ENCODE measurements at regions not wholly inside any gene's neighbourhood (a gene's known extent, or its start where the extent isn't known, plus 50 kb on each side); places are given as distances from the start of the nearest gene placed in this dataset.
"Not testable (repeated sequence)": the region's sequence is repeated elsewhere in the genome, so short reads cannot be mapped to it uniquely, and the experiment has no call there.

DNA sequence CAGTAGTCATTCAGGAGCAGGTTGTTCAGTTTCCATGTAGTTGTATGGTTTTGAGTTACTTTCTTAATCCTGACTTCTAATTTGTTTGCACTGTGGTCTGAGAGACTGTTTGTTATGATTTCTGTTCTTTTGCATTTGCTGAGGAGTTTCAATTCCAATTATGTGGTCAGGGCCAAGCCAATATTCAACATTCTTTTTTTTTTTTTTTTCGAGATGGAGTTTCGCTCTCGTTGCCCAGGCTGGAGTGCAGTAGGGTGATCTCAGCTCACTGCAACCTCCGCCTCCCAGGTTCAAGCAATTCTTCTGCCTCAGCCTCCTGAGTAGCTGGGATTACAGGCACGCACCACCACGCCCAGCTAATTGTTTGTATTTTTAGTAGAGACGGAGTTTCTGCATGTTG, 145.9 kb upstream of the NEGR1 start:
- DNase-seq (ENCODE audit: low read depth), result not testable (repeated sequence)

GRCh38 chr1:72419229-72419628, 136.9 kb upstream of the NEGR1 start:
- DNase-seq (ENCODE audit: low read depth), result no peak

DNA sequence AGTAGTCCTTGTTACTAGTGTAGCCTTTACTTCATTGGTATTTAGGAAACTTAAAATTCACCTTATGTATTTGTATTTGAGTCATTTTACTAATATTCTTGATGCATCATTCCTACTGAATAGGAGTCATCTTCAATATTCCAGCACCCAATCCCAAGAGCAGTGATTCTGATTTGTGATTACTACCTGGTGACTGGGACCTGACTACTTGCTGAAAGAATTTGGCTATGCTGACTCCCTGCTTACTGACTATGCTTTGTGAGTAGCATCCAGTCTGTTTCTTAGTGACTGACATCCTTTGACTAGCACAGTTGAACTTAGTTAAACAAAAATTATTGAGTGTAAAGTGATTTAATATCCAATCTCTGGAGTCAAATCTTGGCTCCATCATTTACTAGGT, 129.9 kb upstream of the NEGR1 start:
- DNase-seq (ENCODE audit: low read depth), result peak; percentile 4

DNA sequence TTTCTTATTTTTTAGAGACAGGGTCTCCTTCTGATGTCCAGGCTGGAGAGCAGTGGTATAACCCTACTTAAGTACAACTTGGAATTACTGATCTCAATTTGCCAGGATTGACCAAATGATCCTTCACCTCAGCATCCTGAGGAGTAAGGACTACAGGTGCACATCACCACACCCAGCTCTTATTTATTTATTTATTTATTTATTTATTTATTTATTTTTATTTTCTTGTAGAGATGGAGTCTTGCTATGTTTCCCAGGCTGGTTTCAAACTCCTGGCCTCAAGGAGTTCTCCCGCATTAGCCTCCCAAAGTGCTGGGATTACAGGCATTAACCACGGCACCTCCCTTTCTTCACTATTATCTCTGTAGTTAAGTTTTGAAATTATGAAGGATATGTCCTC, 117.5 kb upstream of the NEGR1 start:
- no peak for DNase-seq (ENCODE audit: low read depth)

- DNase-seq (ENCODE audit: low read depth), result peak; percentile 70
Measured at GRCh38 chr1:72397786-72398185, 115.4 kb upstream of the NEGR1 start.

GRCh38 chr1:72394457-72394856, 112.1 kb upstream of the NEGR1 start:
- DNase-seq (ENCODE audit: low read depth), result no peak

- no peak for DNase-seq (ENCODE audit: low read depth)
Measured at GRCh38 chr1:72379072-72379471, 96.7 kb upstream of the NEGR1 start.

DNA sequence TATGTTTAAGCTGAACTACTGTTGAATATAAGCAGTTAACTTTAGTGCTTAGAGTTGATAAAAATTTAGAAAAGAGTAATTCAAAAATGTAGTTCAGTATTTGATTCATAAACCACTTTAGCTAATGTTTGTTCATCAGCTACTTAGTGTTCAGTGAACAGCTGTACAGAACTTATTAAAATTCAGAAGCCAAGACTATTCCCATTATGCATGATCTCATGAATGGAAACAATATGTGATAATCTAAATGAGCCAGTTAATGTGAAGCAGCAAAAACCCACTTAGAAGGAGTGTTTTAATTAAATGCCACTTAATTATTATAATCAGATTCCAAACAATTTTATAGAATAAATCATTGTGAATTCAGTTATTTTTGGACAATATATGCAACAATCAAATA, 92.9 kb upstream of the NEGR1 start:
- DNase-seq (ENCODE audit: low read depth), result no peak

DNA sequence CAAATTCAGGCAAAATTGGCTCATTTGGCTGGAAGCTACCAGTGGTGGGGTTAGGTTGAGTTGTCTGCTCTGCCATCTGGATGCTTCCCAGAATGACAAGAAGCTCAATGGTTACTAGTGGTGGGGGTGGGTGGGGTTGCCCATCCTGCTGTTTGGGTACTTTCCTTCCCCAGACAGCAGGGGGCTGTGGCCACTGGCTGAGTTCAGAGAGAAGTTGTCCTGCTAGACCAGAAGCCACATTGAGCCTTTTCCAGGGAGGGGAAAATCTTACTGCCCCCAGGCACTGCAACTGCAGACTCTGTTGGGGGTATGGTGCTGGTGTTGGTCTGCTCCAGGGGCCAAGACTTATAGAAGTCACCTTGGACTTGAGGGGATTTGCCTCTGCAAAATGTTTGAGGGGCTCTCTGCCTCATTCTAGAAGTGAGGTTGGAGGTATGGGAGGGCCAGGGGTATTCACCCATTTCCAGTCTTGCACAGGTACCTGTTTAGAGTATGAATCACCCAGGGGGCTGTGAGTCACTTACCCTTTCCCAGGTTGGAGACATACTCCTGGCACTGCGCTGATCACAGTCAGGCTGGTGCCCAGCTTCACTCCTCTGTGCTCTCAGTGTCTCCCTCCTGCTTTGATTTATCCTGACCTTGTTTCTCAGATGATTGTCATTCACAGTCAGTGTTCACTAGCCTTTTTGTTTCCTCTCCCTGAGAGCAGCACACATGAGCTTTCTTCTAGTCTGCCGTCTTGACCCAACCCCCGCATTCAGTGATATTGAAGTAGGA, 89.1 kb upstream of the NEGR1 start:
- peak; percentile 62 for DNase-seq (ENCODE audit: low read depth)

DNA sequence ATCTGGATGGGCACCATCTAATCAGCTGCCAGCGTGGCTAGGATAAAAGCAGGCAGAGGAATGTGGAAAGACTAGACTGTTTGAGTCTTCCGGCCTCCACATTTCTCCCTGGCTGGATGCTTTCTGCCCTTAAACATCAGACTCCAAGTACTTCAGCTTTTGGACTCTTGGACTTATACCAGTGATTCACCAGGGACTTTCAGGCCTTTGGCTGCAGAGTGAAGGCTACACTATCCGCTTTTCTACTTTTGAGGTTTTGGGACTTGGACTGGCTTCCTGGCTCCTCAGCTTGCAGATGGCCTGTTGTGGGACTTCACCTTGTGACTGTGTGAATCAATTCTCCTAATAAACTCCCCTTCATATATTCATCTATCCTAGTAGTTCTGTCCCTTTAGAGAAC, 88.5 kb upstream of the NEGR1 start:
- DNase-seq (ENCODE audit: low read depth), result peak; percentile 36

DNA sequence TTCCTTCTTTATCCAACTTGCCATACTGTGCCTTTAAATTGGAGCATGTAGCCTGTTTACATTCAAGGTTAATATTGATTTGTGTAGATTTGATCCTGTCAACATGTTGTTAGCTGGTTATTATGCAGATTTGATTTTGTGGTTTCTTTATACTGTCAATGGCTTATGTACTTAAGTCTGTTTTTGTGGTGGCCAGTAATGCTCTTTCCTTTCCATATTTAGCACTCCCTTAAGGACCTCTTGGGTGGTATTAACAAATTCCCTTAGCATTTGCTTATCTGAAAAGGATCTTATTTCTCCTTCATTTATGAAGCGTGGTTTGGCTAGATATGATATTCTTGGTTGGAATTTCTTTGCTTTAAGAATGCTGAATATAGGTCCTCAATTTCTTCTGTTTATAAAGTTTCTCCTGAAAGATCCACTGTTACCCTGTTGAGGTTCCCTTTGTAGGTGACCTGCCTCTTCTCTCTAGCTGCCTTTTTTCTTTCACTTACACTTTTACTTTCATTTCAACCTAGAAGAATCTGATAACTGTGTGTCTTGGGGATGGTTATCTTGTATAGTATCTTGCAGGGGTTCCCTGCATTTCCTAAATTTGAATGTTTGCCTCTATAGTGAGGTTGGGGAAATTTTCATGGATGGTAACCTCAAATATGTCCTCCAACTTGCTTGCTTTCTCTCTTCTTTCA, 86.9 kb upstream of the NEGR1 start:
- DNase-seq (ENCODE audit: low read depth), result no peak

DNA sequence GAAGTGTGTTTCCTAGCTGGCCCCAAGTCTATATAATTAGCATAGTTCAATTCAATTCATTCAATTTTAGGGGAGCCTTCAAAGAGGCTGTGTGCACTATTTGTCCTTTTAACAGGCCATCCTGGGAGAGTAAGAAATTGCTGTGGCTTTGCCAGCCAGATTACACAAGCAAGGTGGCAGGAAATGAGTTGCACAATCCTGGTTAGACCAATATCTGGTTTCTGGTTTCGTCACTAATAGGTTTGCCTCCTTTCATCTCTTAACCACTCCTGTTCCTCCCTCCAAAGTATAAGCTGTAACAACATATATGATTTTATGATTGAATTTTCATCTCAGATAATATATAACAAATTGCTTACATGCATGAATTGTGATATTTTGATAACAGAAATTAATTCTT, 84.1 kb upstream of the NEGR1 start:
- DNase-seq (ENCODE audit: low read depth), result peak; percentile 90

DNA sequence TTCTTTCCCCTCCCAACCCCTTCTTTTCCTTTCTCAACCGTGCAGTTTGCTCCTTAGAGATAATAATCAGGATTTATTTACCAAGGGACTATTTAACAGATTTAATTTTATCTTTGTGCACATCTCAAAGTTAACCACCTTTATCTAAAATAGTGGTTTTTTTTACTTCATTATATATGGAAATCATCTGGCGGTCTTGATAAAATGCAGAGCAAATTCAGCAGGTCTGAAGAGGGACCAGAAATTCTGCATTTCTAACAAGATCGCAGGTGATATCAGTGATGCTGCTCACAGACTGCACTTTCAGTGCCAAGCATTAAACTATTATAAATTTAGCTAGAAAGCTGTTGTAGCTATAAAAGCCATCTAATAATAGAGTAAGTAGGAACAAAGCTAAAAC, 83.4 kb upstream of the NEGR1 start:
- DNase-seq (ENCODE audit: low read depth), result no peak

- DNase-seq (ENCODE audit: low read depth), result no peak
Measured at GRCh38 chr1:72362538-72362937, 80.2 kb upstream of the NEGR1 start.

- DNase-seq (ENCODE audit: low read depth), result peak; percentile 75
Measured at GRCh38 chr1:72357411-72357810, 75.1 kb upstream of the NEGR1 start.

DNA sequence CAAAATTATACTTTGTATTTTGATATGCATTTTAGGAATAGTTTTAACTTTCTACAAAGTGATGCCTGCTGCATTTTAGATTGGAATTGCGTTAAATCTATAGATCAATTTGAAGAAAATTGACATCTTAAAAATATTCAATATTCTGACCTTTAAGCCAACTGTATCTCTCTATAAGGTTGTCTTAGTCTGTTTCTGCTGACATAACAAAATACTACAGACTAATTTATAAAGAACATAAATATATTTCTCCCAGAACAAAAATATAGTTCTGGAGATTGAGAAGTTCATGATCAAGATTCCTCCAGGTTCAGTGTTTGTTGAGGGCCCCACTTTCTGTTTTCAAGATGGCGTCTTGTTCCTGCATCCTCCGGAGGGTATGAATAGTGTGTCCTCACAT, 73.6 kb upstream of the NEGR1 start:
- no peak for DNase-seq (ENCODE audit: low read depth)

DNA sequence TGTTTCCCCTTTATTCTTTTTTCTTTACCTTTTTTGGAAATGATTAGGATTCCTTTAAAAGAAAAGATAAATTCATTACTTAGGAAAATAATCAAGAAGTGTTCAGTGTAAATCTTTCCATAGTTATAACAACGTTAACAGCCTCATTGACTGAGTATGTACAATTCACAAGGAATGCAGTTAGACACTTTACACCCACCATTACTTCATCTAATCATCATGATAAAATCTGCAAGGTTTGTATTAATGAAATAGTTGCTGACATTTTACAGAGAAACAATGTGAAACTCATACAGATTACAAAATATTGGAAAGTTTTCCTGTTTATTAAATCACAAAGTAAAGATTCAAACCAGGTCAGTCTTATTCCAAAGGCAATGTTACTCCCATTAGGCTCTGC, 59.3 kb upstream of the NEGR1 start:
- DNase-seq (ENCODE audit: low read depth), result no peak

GRCh38 chr1:72336776-72337175, 54.4 kb upstream of the NEGR1 start:
- DNase-seq (ENCODE audit: low read depth), result no peak

Data from renal cortical epithelial cell (primary cell).